ENCODE measurements at regions not wholly inside any gene's neighbourhood (a gene's known extent, or its start where the extent isn't known, plus 50 kb on each side); places are given as distances from the start of the nearest gene placed in this dataset.

DNA sequence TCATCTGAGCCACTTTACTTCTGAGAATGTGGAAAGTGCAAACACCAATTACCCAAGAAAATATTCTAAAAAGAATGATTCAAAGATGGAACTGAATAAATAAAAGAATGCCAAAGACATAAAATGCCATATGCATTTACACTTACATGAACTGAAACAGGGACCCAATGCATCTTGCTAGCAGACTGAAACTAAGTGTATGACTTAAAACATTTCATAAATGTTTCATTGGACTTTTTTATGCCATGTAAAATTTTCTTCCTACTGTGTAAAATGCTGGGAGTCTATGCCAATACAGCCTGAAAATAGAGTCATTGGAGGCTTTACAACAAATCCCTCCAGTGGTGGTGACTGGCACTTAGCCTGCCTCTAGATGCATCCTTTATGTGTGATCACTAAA lies 735.1 kb upstream of the CCDC54 start:
- no peak overlapping the region for H3K4me3 ChIP-seq (ENCODE audit: low read depth, low read length, poor library complexity, severe bottlenecking)
- no peak overlapping the region for H3K27ac ChIP-seq (ENCODE audit: low read depth, low read length, poor library complexity, severe bottlenecking)
- no peaks in the 10 kb centered on the region for H4K20me1 ChIP-seq (ENCODE audit: insufficient read depth, low read length)
- no peaks in the 10 kb centered on the region for H3K4me1 ChIP-seq (ENCODE audit: insufficient read depth, low read length, severe bottlenecking)
- no peak overlapping the region for H3K9ac ChIP-seq (ENCODE audit: low read length)
- H3K4me2 ChIP-seq (ENCODE audit: low read length) = no peak overlapping the region
- H3F3A ChIP-seq (ENCODE audit: insufficient read depth, low read length) = no peaks in the 10 kb centered on the region
- no peaks in the 10 kb centered on the region for H3K9me2 ChIP-seq (ENCODE audit: low read depth, low read length)
- no peak for TF ChIP-seq EZH2 (IDR thresholded peaks at IDR 0.05; ENCODE audit: borderline replicate concordance, low read length)
- TF ChIP-seq, protein P1, sequence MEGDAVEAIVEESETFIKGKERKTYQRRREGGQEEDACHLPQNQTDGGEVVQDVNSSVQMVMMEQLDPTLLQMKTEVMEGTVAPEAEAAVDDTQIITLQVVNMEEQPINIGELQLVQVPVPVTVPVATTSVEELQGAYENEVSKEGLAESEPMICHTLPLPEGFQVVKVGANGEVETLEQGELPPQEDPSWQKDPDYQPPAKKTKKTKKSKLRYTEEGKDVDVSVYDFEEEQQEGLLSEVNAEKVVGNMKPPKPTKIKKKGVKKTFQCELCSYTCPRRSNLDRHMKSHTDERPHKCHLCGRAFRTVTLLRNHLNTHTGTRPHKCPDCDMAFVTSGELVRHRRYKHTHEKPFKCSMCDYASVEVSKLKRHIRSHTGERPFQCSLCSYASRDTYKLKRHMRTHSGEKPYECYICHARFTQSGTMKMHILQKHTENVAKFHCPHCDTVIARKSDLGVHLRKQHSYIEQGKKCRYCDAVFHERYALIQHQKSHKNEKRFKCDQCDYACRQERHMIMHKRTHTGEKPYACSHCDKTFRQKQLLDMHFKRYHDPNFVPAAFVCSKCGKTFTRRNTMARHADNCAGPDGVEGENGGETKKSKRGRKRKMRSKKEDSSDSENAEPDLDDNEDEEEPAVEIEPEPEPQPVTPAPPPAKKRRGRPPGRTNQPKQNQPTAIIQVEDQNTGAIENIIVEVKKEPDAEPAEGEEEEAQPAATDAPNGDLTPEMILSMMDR (IDR thresholded peaks at IDR 0.05; ENCODE audit: low read length) = no peak
- H3K9me3 ChIP-seq (ENCODE audit: low read length) = no peaks in the 10 kb centered on the region
- H3K36me3 ChIP-seq (ENCODE audit: insufficient read depth, low read length) = no peaks in the 10 kb centered on the region
- no peak overlapping the region for H2AFZ ChIP-seq (ENCODE audit: low read length)
- H3K79me2 ChIP-seq (ENCODE audit: insufficient read depth, low read length) = no peaks in the 10 kb centered on the region
- no peaks in the 10 kb centered on the region for H3K27me3 ChIP-seq (ENCODE audit: insufficient read depth, low read length)

DNA sequence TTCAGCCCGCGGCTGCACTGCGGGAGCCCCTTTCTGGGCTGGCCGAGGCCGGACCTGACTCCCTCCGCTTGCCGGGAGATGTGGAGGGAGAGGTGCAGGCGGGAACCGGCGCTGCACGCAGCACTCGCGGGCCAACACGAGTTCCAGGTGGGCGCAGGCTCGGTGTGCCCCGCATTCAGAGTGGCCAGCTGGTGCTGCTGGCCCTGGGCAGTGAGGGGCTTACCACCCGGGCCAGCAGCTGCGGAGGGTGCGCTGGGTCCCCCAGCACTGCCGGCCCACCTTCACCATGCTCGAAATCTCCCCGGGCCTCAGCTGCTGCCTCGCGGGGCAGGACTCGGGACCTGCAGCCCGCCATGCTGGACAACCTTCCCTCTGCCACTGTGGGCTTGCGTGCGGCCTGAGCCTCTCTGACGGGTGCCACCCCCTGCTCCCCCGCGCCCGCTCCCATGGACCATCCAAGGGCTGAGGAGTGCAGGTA lies 733.5 kb upstream of the CCDC54 start:
- no peak for TF ChIP-seq EZH2 (IDR thresholded peaks at IDR 0.05; ENCODE audit: borderline replicate concordance, low read length)
- TF ChIP-seq, protein P1 (IDR thresholded peaks at IDR 0.05; ENCODE audit: low read length) = no peak
- Histone ChIP-seq H3F3A (ENCODE audit: insufficient read depth, low read length) (no peaks in the 10 kb centered on the region), H3K9me2 (ENCODE audit: low read depth, low read length) (no peaks in the 10 kb centered on the region), H3K36me3 (ENCODE audit: insufficient read depth, low read length) (no peaks in the 10 kb centered on the region), H3K27ac (ENCODE audit: low read depth, low read length, poor library complexity, severe bottlenecking) (no peak overlapping the region), H4K20me1 (ENCODE audit: insufficient read depth, low read length) (no peaks in the 10 kb centered on the region), H3K4me1 (ENCODE audit: insufficient read depth, low read length, severe bottlenecking) (no peaks in the 10 kb centered on the region), H3K79me2 (ENCODE audit: insufficient read depth, low read length) (no peaks in the 10 kb centered on the region), H3K4me2 (ENCODE audit: low read length) (no peak overlapping the region), H3K27me3 (ENCODE audit: insufficient read depth, low read length) (no peaks in the 10 kb centered on the region), H3K9ac (ENCODE audit: low read length) (no peak overlapping the region), H2AFZ (ENCODE audit: low read length) (no peak overlapping the region), H3K9me3 (ENCODE audit: low read length) (no peaks in the 10 kb centered on the region), H3K4me3 (ENCODE audit: low read depth, low read length, poor library complexity, severe bottlenecking) (no peak overlapping the region)

DNA sequence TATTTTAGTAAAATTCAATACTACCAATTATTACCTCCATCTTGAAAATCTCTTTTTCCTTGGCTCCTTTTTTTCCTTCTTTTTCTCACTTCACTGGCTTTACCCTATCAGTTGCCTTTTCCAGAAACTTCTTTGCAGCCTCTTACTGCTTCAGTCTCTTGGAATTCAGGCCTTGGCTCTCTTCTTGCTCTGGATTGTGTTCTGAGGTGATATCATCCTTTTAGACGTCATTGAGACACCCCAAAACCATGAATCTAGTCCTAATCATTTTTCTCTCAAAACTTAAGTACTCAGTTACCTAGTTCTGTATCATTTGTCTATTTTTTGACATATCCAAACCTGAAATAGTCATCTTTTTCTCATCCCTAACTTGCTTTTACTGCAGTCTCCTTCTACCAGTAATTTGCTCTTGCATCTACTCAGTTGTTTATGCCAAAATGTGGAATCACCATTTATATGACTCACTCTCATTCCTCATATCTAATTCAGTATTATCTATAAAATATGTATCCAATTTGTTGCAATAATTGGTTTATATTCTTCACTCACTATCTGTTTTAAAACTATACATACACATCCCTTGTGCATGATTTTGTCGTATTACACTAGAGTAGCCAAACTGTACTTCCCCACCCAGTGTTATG lies 703.2 kb upstream of the CCDC54 start:
- no peaks in the 10 kb centered on the region for H3K4me1 ChIP-seq (ENCODE audit: insufficient read depth, low read length, severe bottlenecking)
- no peak overlapping the region for H2AFZ ChIP-seq (ENCODE audit: low read length)
- no peaks in the 10 kb centered on the region for H3K9me3 ChIP-seq (ENCODE audit: low read length)
- no peaks in the 10 kb centered on the region for H3K27me3 ChIP-seq (ENCODE audit: insufficient read depth, low read length)
- no peak overlapping the region for H3K9ac ChIP-seq (ENCODE audit: low read length)
- H3K79me2 ChIP-seq (ENCODE audit: insufficient read depth, low read length) = no peaks in the 10 kb centered on the region
- no peaks in the 10 kb centered on the region for H4K20me1 ChIP-seq (ENCODE audit: insufficient read depth, low read length)
- no peak for TF ChIP-seq EZH2 (IDR thresholded peaks at IDR 0.05; ENCODE audit: borderline replicate concordance, low read length)
- TF ChIP-seq, protein P1 (IDR thresholded peaks at IDR 0.05; ENCODE audit: low read length) = no peak
- H3F3A ChIP-seq (ENCODE audit: insufficient read depth, low read length) = no peaks in the 10 kb centered on the region
- H3K36me3 ChIP-seq (ENCODE audit: insufficient read depth, low read length) = no peaks in the 10 kb centered on the region
- no peaks in the 10 kb centered on the region for H3K9me2 ChIP-seq (ENCODE audit: low read depth, low read length)
- H3K4me3 ChIP-seq (ENCODE audit: low read depth, low read length, poor library complexity, severe bottlenecking) = no peak overlapping the region
- no peak overlapping the region for H3K27ac ChIP-seq (ENCODE audit: low read depth, low read length, poor library complexity, severe bottlenecking)
- H3K4me2 ChIP-seq (ENCODE audit: low read length) = no peak overlapping the region

Data from OCI-LY1 (cell line).